Choroid plexus epithelial cell (primary cell): ENCODE measurements at regions not wholly inside any gene's neighbourhood (a gene's known extent, or its start where the extent isn't known, plus 50 kb on each side); places are given as distances from the start of the nearest gene placed in this dataset.
"Not testable (repeated sequence)": the region's sequence is repeated elsewhere in the genome, so short reads cannot be mapped to it uniquely, and the experiment has no call there.

ENCODE experiments used
- DNase-seq: peaks from one replicate; pipeline ENCODE4 v3.0.0-alpha.2; 2010; ENCODE audit warnings: low read depth
- H3K4me3 ChIP-seq: 2 replicates; pipeline ENCODE4 v1.5.1; 2011; ENCODE audit warnings: low read depth, mild to moderate bottlenecking, control low read depth, low read length, moderate library complexity
- TF ChIP-seq, protein P1 (sequence below): conservative IDR thresholded peaks from 2 replicates; pipeline ENCODE4 v1.5.1; 2011; ENCODE audit warnings: low read depth, mild to moderate bottlenecking, control low read depth, inconsistent platforms, low read length, moderate library complexity

DNA sequence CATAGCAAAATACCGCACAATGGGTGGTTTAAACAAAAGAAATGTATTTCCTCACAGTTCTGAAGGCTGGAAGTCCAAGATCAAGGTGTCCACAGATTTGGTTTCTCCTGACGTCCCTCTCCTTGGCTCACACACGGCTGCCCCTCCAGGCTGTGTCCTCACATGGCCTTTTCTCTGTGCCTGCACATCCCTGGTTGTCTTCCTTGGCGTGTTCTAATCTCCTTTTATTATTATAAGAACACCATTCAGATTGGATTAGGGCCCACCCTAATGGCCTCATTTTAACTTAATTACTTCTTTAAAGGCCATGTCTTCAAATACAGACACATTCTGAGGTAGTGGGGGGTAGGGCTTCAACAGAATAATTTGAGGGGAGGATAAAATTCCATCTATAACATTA is 87.9 kb downstream of the FZD1 start:
- no peak for DNase-seq
- TF ChIP-seq, protein P1, sequence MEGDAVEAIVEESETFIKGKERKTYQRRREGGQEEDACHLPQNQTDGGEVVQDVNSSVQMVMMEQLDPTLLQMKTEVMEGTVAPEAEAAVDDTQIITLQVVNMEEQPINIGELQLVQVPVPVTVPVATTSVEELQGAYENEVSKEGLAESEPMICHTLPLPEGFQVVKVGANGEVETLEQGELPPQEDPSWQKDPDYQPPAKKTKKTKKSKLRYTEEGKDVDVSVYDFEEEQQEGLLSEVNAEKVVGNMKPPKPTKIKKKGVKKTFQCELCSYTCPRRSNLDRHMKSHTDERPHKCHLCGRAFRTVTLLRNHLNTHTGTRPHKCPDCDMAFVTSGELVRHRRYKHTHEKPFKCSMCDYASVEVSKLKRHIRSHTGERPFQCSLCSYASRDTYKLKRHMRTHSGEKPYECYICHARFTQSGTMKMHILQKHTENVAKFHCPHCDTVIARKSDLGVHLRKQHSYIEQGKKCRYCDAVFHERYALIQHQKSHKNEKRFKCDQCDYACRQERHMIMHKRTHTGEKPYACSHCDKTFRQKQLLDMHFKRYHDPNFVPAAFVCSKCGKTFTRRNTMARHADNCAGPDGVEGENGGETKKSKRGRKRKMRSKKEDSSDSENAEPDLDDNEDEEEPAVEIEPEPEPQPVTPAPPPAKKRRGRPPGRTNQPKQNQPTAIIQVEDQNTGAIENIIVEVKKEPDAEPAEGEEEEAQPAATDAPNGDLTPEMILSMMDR, result no peak
- no peak overlapping the region for H3K4me3 ChIP-seq

DNA sequence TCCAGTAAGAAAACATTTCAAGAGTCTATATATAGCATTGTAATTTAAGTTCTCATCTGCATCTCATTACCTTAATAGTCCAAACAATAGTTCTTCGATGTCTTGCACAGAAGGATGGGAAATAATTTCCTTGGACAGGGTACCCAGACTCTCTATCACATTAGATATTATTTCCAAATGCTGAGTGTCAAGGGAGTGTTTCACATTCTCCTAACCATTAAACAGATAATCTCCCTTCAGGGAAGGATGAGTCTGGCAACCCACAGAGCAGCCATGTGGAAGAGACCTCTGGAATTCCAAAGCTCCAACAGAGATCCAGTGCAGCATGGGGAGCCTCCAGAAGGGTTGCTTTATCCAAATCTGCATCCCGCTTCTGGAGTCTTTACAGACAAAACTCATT is 89.6 kb downstream of the FZD1 start:
- no peak overlapping the region for H3K4me3 ChIP-seq
- DNase-seq, result no peak

DNA sequence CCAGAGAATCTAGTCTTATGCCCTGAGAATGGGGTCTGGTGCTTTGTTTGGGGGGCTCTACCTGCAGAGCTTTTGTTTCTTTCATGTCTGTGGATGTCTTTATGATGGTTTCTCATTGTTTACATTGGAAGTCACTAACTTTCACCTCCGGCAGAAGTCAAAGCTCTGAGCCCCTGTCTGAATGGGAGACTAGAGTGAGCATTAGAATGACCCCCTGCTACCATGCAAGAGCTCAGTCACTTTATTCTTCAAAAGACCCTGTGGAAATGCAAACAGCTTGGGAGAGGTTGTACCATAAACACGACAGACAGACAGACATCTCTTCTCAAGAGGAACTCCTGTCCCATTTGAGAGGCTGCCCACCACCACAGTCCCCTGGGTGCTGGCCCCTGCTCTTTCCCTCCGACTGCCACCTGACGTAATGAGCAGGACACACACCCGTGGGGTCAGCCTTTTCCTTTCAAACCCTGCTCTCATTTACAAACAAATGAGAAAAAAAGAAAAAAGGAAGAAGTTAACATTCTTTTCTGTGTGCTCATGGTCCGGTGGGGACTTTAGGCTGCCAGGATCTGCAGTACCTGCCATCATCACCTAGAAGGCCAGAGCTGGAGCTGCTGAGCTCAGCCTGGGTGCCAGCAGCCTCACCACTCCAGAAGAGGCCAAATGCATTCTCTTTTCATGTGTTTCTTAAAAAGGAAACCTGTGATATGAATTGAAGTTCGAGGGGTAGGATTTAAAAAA is 91.6 kb downstream of the FZD1 start:
- no peak overlapping the region for H3K4me3 ChIP-seq
- DNase-seq, result no peak
- TF ChIP-seq, protein P1, result no peak

More for the DNA sequence above, 89.6 kb downstream of the FZD1 start:
- TF ChIP-seq, protein P1, result no peak

DNA sequence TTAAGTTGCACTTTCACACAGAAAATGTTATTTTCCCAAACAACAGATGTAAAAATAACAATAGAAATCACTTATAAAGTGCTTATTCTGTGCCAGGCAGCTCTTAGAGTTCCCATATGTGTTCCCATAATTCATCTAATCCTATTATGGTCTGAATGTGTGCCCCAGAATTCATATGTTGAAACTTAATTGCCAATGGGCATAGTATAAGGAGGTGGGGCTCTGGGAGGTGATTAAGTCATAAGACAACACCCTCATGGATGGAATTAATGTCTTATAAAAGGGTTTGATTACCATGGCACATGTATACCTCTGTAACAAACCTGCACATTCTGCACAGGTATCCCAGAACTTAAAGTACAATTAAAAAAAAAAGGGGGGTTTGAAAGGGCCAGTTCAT is 92.7 kb downstream of the FZD1 start:
- TF ChIP-seq, protein P1, result no peak
- no peak overlapping the region for H3K4me3 ChIP-seq
- no peak for DNase-seq

DNA sequence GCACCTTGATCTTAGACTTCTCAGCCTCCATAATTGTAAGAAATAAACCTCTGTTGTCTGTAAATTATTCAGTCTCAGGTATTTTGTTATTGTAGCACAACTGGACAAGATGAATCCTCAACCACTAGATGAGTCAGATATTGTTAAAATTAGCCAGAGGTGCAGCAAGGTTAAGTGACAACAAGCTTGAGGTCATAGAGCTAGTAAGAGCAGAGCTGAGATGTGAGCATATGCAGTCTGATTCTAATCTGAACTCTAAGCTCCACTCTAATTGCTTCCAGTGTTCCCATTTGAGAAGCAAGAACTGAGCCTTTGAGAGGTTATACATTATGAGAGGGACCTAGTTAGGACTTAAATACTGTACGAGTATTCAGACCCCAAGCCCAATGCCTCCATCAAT is 93.1 kb downstream of the FZD1 start:
- no peak for DNase-seq

DNA sequence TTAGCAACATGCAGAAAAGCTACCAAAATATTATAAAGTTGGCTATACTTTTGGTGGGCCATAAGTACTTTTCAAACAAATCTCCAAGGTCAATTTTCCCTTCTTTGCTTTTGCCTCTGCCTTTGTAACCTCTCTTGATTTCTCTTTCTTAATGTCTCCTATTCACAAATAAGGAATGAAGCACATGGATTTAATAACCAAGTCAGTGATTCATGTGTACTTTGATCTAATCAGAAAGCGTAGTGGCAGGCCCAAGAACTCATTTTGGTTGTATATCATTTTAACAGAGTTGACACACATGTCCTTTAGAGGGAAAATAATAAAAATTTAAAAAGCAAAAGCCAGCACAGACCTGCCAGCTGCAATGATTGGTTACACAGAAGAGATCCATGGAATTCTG is 93.7 kb downstream of the FZD1 start:
- no peak overlapping the region for H3K4me3 ChIP-seq
- TF ChIP-seq, protein P1, result no peak

More for the DNA sequence above, 93.1 kb downstream of the FZD1 start:
- TF ChIP-seq, protein P1, result no peak
- H3K4me3 ChIP-seq, result no peak overlapping the region

DNA sequence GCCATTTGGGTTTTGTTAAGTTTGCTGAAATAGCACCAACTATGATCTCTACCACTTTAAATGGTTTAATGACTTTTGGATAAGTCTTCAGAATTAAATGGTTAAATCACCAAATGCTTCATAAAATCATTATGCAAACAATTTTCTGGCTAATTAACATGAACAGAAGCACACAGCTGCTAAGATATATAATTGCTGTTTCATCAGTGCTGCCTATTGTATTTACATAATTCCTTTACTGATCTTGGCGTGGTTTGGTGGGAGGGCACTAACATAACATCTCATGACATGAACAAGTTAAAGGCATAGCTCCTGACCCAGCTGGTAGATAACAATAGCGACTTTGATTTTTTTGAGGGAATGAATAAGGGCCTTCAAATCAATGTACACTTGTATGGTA is 94.1 kb downstream of the FZD1 start:
- DNase-seq, result no peak

More for the DNA sequence above, 93.7 kb downstream of the FZD1 start:
- no peak for DNase-seq

DNA sequence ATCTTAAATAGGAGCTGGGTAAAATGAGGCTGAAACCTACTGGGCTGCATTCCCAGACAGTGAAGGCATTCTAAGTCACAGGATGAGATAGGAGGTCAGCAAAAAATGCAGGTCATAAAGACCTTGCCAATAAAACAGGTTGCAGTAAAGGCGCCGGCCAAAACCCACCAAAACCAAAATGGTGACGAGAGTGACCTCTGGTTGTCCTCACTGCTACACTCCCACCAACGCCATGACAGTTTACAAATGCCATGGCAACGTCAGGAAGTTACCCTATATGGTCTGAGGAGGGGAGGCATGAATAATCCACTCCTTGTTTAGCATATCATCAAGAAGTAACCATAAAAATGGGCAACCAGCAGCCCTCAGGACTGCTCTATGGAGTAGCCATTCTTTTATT is 100.9 kb downstream of the FZD1 start:
- not testable (repeated sequence) for H3K4me3 ChIP-seq, DNase-seq

More for the DNA sequence above, 94.1 kb downstream of the FZD1 start:
- no peak overlapping the region for H3K4me3 ChIP-seq
- TF ChIP-seq, protein P1, result no peak
